ENCODE measurements at regions not wholly inside any gene's neighbourhood (a gene's known extent, or its start where the extent isn't known, plus 50 kb on each side); places are given as distances from the start of the nearest gene placed in this dataset.

DNA sequence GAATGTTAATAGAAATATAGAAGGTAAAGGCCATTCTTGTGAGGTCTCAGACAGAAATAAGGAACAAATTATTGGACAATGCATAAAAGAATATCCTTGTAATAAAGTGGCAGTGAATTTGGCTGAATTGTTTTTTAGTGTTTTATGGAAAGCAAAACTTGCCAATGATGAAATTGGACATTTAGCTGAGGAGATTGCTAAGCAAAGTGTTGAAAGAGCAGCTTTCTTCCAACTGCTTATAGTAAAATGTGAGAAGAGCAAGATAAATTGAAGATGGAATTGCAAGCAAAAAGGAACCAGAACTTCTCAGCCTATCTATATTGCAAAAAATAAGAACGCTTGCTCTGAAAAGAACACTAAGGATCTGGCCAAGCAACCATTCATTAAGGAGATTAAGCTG is 245.7 kb downstream of the MREG start:
- BruUV-seq (replicated peaks), result no TSS peak
- H3K4me1 ChIP-seq (ENCODE audit: control insufficient read depth, insufficient read depth, low read length), result no peaks in the 10 kb centered on the region
- no peak for ATAC-seq
- intact Hi-C loops (cut with micrococcal nuclease; ENCODE audit: unreplicated experiment) (no loop called here), in situ Hi-C loops (cut with HindIII; ENCODE audit: low pct_unique_long_range_greater_than_20kb, low sequenced_read_pairs) (no loop called here)
- no peaks in the 10 kb centered on the region for H3K9me3 ChIP-seq (ENCODE audit: control insufficient read depth, insufficient read depth, low read depth, low read length)
- H3K27me3 ChIP-seq (ENCODE audit: control insufficient read depth, insufficient read depth, low read length), result no peaks in the 10 kb centered on the region
- no peak overlapping the region for H3K27ac ChIP-seq (ENCODE audit: low read length)
- no peak for DNase-seq (ENCODE audit: low read depth, low spot score)
- ChIA-PET CTCF (no interaction called here), POLR2A (no interaction called here)
- no peak overlapping the region for H3K4me3 ChIP-seq (ENCODE audit: low read depth in 2 of 2, low read length in 2 of 2)
- H3K36me3 ChIP-seq (ENCODE audit: control insufficient read depth, insufficient read depth, low read length), result no peaks in the 10 kb centered on the region
- TF ChIP-seq, protein P1, sequence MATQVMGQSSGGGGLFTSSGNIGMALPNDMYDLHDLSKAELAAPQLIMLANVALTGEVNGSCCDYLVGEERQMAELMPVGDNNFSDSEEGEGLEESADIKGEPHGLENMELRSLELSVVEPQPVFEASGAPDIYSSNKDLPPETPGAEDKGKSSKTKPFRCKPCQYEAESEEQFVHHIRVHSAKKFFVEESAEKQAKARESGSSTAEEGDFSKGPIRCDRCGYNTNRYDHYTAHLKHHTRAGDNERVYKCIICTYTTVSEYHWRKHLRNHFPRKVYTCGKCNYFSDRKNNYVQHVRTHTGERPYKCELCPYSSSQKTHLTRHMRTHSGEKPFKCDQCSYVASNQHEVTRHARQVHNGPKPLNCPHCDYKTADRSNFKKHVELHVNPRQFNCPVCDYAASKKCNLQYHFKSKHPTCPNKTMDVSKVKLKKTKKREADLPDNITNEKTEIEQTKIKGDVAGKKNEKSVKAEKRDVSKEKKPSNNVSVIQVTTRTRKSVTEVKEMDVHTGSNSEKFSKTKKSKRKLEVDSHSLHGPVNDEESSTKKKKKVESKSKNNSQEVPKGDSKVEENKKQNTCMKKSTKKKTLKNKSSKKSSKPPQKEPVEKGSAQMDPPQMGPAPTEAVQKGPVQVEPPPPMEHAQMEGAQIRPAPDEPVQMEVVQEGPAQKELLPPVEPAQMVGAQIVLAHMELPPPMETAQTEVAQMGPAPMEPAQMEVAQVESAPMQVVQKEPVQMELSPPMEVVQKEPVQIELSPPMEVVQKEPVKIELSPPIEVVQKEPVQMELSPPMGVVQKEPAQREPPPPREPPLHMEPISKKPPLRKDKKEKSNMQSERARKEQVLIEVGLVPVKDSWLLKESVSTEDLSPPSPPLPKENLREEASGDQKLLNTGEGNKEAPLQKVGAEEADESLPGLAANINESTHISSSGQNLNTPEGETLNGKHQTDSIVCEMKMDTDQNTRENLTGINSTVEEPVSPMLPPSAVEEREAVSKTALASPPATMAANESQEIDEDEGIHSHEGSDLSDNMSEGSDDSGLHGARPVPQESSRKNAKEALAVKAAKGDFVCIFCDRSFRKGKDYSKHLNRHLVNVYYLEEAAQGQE (IDR thresholded peaks at IDR 0.05; ENCODE audit: insufficient read depth in 1 of 2, low read depth in 2 of 2, low read length in 1 of 2), result no peak
- TF ChIP-seq TCF7L2 (IDR thresholded peaks at IDR 0.05; ENCODE audit: low read depth, low read length) (no peak), POLR2AphosphoS5 (IDR thresholded peaks at IDR 0.05; ENCODE audit: low read depth, low read length) (no peak), SIN3A (IDR thresholded peaks at IDR 0.05; ENCODE audit: borderline replicate concordance, insufficient read depth, low read depth, low read length) (no peak)
- TF ChIP-seq, protein P2, sequence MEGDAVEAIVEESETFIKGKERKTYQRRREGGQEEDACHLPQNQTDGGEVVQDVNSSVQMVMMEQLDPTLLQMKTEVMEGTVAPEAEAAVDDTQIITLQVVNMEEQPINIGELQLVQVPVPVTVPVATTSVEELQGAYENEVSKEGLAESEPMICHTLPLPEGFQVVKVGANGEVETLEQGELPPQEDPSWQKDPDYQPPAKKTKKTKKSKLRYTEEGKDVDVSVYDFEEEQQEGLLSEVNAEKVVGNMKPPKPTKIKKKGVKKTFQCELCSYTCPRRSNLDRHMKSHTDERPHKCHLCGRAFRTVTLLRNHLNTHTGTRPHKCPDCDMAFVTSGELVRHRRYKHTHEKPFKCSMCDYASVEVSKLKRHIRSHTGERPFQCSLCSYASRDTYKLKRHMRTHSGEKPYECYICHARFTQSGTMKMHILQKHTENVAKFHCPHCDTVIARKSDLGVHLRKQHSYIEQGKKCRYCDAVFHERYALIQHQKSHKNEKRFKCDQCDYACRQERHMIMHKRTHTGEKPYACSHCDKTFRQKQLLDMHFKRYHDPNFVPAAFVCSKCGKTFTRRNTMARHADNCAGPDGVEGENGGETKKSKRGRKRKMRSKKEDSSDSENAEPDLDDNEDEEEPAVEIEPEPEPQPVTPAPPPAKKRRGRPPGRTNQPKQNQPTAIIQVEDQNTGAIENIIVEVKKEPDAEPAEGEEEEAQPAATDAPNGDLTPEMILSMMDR (IDR thresholded peaks at IDR 0.05), result no peak

DNA sequence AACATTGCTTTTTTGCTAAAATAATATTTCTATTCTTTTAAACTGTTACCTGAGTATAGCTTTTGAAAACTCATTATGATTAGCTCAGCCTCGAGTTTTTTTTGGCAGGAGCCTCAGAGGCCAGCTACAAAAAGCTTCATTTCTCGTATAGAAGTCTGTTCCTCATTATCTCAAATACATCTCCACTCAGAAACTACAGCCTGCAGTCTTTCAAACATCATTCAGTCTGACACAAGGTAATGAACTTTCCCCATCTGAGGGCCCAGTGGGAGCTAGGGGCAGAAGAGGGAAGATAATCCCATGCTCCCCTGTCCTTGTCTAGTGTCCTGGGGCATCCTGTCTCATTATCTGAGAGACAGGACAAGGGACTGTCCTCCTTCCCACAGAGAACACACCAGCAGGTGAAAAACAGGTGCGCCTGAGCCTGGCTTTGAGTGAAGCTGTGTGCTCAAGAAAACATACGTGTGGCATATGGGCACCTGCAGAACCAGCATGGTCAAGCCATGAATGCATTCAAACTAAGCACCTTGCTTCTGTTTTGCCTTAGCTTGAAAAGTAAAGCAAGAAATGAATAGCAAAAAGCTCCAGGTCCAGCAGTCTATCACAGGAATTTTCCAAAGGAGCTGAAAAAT is 247.5 kb downstream of the MREG start:
- POLR2A ChIA-PET, result no interaction called here
- CTCF ChIA-PET, result no interaction called here
- Histone ChIP-seq H3K9me3 (ENCODE audit: control insufficient read depth, insufficient read depth, low read depth, low read length) (no peaks in the 10 kb centered on the region), H3K36me3 (ENCODE audit: control insufficient read depth, insufficient read depth, low read length) (no peaks in the 10 kb centered on the region), H3K4me1 (ENCODE audit: control insufficient read depth, insufficient read depth, low read length) (no peaks in the 10 kb centered on the region), H3K27me3 (ENCODE audit: control insufficient read depth, insufficient read depth, low read length) (no peaks in the 10 kb centered on the region), H3K4me3 (ENCODE audit: low read depth in 2 of 2, low read length in 2 of 2) (no peak overlapping the region), H3K27ac (ENCODE audit: low read length) (no peak overlapping the region)
- BruUV-seq (replicated peaks), result no TSS peak
- ATAC-seq (no peak), DNase-seq (ENCODE audit: low read depth, low spot score) (no peak)
- intact Hi-C loops (cut with micrococcal nuclease; ENCODE audit: unreplicated experiment) (no loop called here), in situ Hi-C loops (cut with HindIII; ENCODE audit: low pct_unique_long_range_greater_than_20kb, low sequenced_read_pairs) (no loop called here)
- no peak for TF ChIP-seq POLR2AphosphoS5 (IDR thresholded peaks at IDR 0.05; ENCODE audit: low read depth, low read length)
- TF ChIP-seq, protein P1 (IDR thresholded peaks at IDR 0.05; ENCODE audit: insufficient read depth in 1 of 2, low read depth in 2 of 2, low read length in 1 of 2), result no peak
- TF ChIP-seq, protein P2 (IDR thresholded peaks at IDR 0.05), result no peak
- TF ChIP-seq TCF7L2 (IDR thresholded peaks at IDR 0.05; ENCODE audit: low read depth, low read length), result no peak
- TF ChIP-seq SIN3A (IDR thresholded peaks at IDR 0.05; ENCODE audit: borderline replicate concordance, insufficient read depth, low read depth, low read length), result no peak
